BLaER1 treated with 17β-estradiol and CSF1 and Interleukin-3, amounts not matched to agents 10 nM and 100 nM (cell line): ENCODE measurements at regions not wholly inside any gene's neighbourhood (a gene's known extent, or its start where the extent isn't known, plus 50 kb on each side); places are given as distances from the start of the nearest gene placed in this dataset.

ENCODE experiments used
- H3K27ac ChIP-seq, 11 experiments: shearing (Covaris generic); formaldehyde crosslinking; 2 replicates each; pipeline ENCODE4 v1.8.1; 2022
- H3K27me3 ChIP-seq, 11 experiments: shearing (Covaris generic); formaldehyde crosslinking; 2 replicates each; pipeline ENCODE4 v1.8.1; 2022
- H3K36me3 ChIP-seq, 11 experiments: shearing (Covaris generic); formaldehyde crosslinking; 2 replicates each; pipeline ENCODE4 v1.8.1; 2022
- H3K4me1 ChIP-seq, 10 experiments: shearing (Covaris generic); formaldehyde crosslinking; 2 replicates each; pipeline ENCODE4 v1.8.1; 2022
- H3K4me2 ChIP-seq, 11 experiments: shearing (Covaris generic); formaldehyde crosslinking; 2 replicates each; pipeline ENCODE4 v1.8.1; 2022
- H3K4me3 ChIP-seq, 10 experiments: shearing (Covaris generic); formaldehyde crosslinking; 2 replicates each; pipeline ENCODE4 v1.8.1; 2022
- H3K9ac ChIP-seq, 11 experiments: shearing (Covaris generic); formaldehyde crosslinking; 2 replicates each; pipeline ENCODE4 v1.8.1; 2022
- H3K9me3 ChIP-seq, 11 experiments: shearing (Covaris generic); formaldehyde crosslinking; replicated peaks in 1 of 11; 2 replicates each; pipeline ENCODE4 v1.8.1; 2022
- H4K20me1 ChIP-seq, 11 experiments: shearing (Covaris generic); formaldehyde crosslinking; 2 replicates each; pipeline ENCODE4 v1.8.1; 2022
- Cebpa-rat ChIP-seq, 11 experiments: shearing (Covaris generic); IDR thresholded peaks; 2 replicates each; pipeline ENCODE4 v1.8.1; 2022

GRCh38 chr15:96245252-96245651 lies 85.2 kb upstream of the NR2F2 start:
- no peak for TF ChIP-seq Cebpa-rat (IDR thresholded peaks at IDR 0.05)
- Histone ChIP-seq H3K36me3 (no peaks in the 10 kb centered on the region), H3K9ac (no peak overlapping the region), H3K4me1 (no peaks in the 10 kb centered on the region), H3K9me3 (no peaks in the 10 kb centered on the region), H3K27ac (no peak overlapping the region), H3K27me3 (no peaks in the 10 kb centered on the region), H3K4me3 (no peak overlapping the region), H3K4me2 (no peak overlapping the region), H4K20me1 (no peaks in the 10 kb centered on the region)

DNA sequence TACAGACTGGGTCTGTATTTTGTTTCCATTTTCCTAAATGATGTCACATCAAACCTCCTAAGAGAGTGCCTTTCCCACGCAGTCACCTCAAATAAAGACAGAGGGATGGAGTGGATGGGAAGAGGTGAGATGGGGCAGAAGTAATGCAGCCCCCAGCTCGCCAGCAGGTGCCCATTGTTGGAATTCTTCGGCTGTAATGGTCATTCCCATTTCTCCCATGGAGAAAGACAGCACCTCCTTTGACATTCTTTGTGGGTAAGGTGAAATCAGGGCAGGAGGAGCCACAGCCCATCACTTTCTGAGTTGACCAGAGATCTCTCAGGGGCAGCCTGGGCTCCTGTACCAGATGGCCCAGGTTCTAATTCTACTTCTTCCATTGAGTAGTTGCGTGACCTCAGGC lies 84.4 kb upstream of the NR2F2 start:
- no peaks in the 10 kb centered on the region for H3K36me3 ChIP-seq
- H4K20me1 ChIP-seq: no peaks in the 10 kb centered on the region
- no peak overlapping the region for H3K4me3 ChIP-seq
- no peak overlapping the region for H3K4me2 ChIP-seq
- H3K27me3 ChIP-seq: no peaks in the 10 kb centered on the region
- no peaks in the 10 kb centered on the region for H3K9me3 ChIP-seq
- H3K9ac ChIP-seq: no peak overlapping the region
- H3K27ac ChIP-seq: no peak overlapping the region
- no peaks in the 10 kb centered on the region for H3K4me1 ChIP-seq
- no peak for TF ChIP-seq Cebpa-rat (IDR thresholded peaks at IDR 0.05)

DNA sequence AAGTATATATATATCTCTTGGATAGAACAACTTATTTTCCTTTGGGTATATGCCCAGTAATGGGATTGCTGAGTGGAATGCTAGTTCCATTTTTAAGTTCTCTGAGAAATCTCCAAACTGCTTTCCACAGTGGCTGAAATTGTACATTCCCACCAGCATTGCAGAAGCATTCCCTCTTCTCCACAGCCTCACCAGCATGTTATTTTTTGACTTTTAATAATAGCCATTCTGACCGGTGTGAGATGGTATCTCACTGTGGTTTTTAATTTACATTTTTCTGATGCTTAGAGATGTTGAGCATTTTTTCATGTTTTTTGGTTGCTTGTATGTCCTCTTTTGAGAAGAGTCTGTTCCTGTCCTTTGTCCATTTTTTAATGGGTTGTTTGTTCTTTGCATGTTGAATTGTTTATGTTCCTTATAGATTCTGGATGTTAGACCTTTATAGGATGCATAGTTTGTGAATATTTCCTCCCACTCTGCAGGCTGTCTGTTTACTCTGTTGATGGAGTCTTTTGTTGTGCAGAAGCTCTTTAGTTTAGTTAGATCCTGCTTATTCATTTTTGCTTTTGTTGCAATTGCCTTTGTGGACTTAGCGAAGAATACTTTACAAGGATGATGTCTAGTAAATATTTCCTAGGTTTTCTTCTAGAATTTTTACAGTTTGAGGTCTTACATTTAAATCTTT lies 82.7 kb upstream of the NR2F2 start:
- Histone ChIP-seq H3K9ac (no peak overlapping the region), H3K4me1 (no peaks in the 10 kb centered on the region), H3K4me2 (no peak overlapping the region), H3K36me3 (no peaks in the 10 kb centered on the region), H3K27ac (no peak overlapping the region), H3K27me3 (no peaks in the 10 kb centered on the region), H3K9me3 (no peaks in the 10 kb centered on the region), H4K20me1 (no peaks in the 10 kb centered on the region), H3K4me3 (no peak overlapping the region)
- TF ChIP-seq Cebpa-rat (IDR thresholded peaks at IDR 0.05): no peak

GRCh38 chr15:96252148-96252547 lies 78.4 kb upstream of the NR2F2 start:
- Histone ChIP-seq H3K4me3 (no peak overlapping the region), H3K4me1 (no peaks in the 10 kb centered on the region), H4K20me1 (no peaks in the 10 kb centered on the region), H3K27ac (no peak overlapping the region), H3K36me3 (no peaks in the 10 kb centered on the region), H3K9ac (no peak overlapping the region), H3K9me3 (no peaks in the 10 kb centered on the region), H3K4me2 (no peak overlapping the region), H3K27me3 (no peaks in the 10 kb centered on the region)
- no peak for TF ChIP-seq Cebpa-rat (IDR thresholded peaks at IDR 0.05)

GRCh38 chr15:96253006-96253747 lies 77.3 kb upstream of the NR2F2 start:
- H3K27me3 ChIP-seq: no peaks in the 10 kb centered on the region
- H4K20me1 ChIP-seq: no peaks in the 10 kb centered on the region
- no peak overlapping the region for H3K27ac ChIP-seq
- no peak overlapping the region for H3K4me2 ChIP-seq
- no peak overlapping the region for H3K9ac ChIP-seq
- no peak for TF ChIP-seq Cebpa-rat (IDR thresholded peaks at IDR 0.05)
- no peak overlapping the region for H3K4me3 ChIP-seq
- H3K36me3 ChIP-seq: no peaks in the 10 kb centered on the region
- H3K9me3 ChIP-seq: no peaks in the 10 kb centered on the region
- H3K4me1 ChIP-seq: no peaks in the 10 kb centered on the region

DNA sequence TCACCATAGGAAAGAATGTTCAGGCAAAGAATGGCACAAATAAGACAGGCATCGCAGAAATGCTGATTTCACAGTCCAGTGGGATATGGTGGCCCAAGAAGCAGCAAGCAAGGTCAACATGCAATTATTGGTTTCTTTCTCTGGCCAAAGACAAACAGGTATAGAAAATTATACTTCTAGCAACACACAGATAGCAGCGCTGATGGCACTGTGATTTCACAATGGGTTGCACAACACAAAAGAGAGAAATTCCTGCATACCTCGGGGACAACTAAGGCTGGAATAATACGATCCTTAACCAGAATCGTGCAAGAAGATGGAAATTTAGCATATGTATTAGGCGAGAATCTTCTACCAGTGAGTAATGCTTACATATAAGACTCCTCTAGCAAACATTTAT lies 76.3 kb upstream of the NR2F2 start:
- no peak overlapping the region for H3K4me2 ChIP-seq
- TF ChIP-seq Cebpa-rat (IDR thresholded peaks at IDR 0.05): no peak

DNA sequence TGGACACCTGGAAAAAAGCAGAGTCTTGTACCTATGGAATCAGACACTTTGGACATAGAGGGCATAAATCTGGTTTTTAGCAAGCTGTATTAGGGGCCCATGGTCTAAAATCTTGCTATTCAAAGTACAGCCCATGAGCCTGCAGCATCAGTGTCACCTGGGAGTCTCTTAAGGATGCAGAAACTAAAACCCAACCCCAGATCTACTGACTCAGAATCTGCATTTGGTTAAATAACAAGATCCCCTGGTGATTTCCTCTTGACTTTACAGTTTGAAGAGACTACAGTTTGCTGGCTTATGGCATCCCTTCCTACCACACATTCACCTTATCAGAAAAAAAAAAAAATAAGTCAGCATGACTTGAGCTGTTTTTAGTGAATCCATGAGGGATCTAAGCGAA lies 74.9 kb upstream of the NR2F2 start:
- Histone ChIP-seq H3K27me3 (no peaks in the 10 kb centered on the region), H3K27ac (no peak overlapping the region), H3K4me2 (no peak overlapping the region), H4K20me1 (no peaks in the 10 kb centered on the region), H3K4me3 (no peak overlapping the region), H3K4me1 (no peaks in the 10 kb centered on the region), H3K9ac (no peak overlapping the region), H3K9me3 (no peaks in the 10 kb centered on the region), H3K36me3 (no peaks in the 10 kb centered on the region)
- no peak for TF ChIP-seq Cebpa-rat (IDR thresholded peaks at IDR 0.05)

More for the DNA sequence above, 76.3 kb upstream of the NR2F2 start:
- H3K4me1 ChIP-seq: no peaks in the 10 kb centered on the region
- H3K27ac ChIP-seq: no peak overlapping the region
- no peaks in the 10 kb centered on the region for H3K27me3 ChIP-seq
- no peaks in the 10 kb centered on the region for H4K20me1 ChIP-seq
- H3K9me3 ChIP-seq: no peaks in the 10 kb centered on the region
- no peaks in the 10 kb centered on the region for H3K36me3 ChIP-seq
- H3K9ac ChIP-seq: no peak overlapping the region
- H3K4me3 ChIP-seq: no peak overlapping the region

- H4K20me1 ChIP-seq: no peaks in the 10 kb centered on the region
- no peaks in the 10 kb centered on the region for H3K36me3 ChIP-seq
- TF ChIP-seq Cebpa-rat (IDR thresholded peaks at IDR 0.05): no peak
- H3K27me3 ChIP-seq: no peaks in the 10 kb centered on the region
- no peak overlapping the region for H3K9ac ChIP-seq
- H3K4me3 ChIP-seq: no peak overlapping the region
- no peaks in the 10 kb centered on the region for H3K9me3 ChIP-seq
- H3K4me2 ChIP-seq: no peak overlapping the region
- no peak overlapping the region for H3K27ac ChIP-seq
- H3K4me1 ChIP-seq: no peaks in the 10 kb centered on the region
Measured at GRCh38 chr15:96261575-96262034, 68.9 kb upstream of the NR2F2 start.

- no peak overlapping the region for H3K4me2 ChIP-seq
- H3K9me3 ChIP-seq: no peaks in the 10 kb centered on the region
- no peak overlapping the region for H3K27ac ChIP-seq
- no peaks in the 10 kb centered on the region for H3K4me1 ChIP-seq
- H3K36me3 ChIP-seq: no peaks in the 10 kb centered on the region
- no peak overlapping the region for H3K9ac ChIP-seq
- no peaks in the 10 kb centered on the region for H4K20me1 ChIP-seq
- H3K4me3 ChIP-seq: no peak overlapping the region
- TF ChIP-seq Cebpa-rat (IDR thresholded peaks at IDR 0.05): no peak
- H3K27me3 ChIP-seq: no peaks in the 10 kb centered on the region
Measured at GRCh38 chr15:96262097-96262496, 68.4 kb upstream of the NR2F2 start.
